Fibroblast of lung (primary cell): ENCODE measurements at regions not wholly inside any gene's neighbourhood (a gene's known extent, or its start where the extent isn't known, plus 50 kb on each side); places are given as distances from the start of the nearest gene placed in this dataset.

ENCODE experiments used
- DNase-seq, 2 donors: peaks; one replicate each; pipeline versions ENCODE4 v3.0.0 to v3.0.0-alpha.2; 2010; ENCODE audit warnings: low read depth in 2 of 2
- H2AFZ ChIP-seq: 2 replicates; pipeline ENCODE4 v1.5.1; 2012; ENCODE audit warnings: low read length, control low read depth, inconsistent platforms
- H3K27ac ChIP-seq: 2 replicates; pipeline ENCODE4 v1.5.1; 2011; ENCODE audit warnings: low read length, control low read depth; ENCODE audit not compliant: insufficient read depth
- H3K27me3 ChIP-seq: 2 replicates; pipeline ENCODE4 v1.5.1; 2011; ENCODE audit warnings: mild to moderate bottlenecking, low read length; ENCODE audit not compliant: control insufficient read depth, insufficient read depth
- H3K36me3 ChIP-seq: 2 replicates; pipeline ENCODE4 v1.5.1; 2011; ENCODE audit warnings: low read length; ENCODE audit not compliant: control insufficient read depth, insufficient read depth
- H3K4me1 ChIP-seq: 2 replicates; pipeline ENCODE4 v1.5.1; 2011; ENCODE audit warnings: low read length; ENCODE audit not compliant: control insufficient read depth, insufficient read depth; ENCODE audit errors: extremely low read depth
- H3K4me2 ChIP-seq: 2 replicates; pipeline ENCODE4 v1.5.1; 2011; ENCODE audit warnings: low read length, control low read depth; ENCODE audit not compliant: insufficient read depth; ENCODE audit errors: extremely low read depth
- H3K4me3 ChIP-seq, 4 experiments: fragments of 200-600 bp in 1 of 4; sonication (generic) in 1 of 4; replicated peaks in 1 of 4; 2 replicates each; pipeline ENCODE4 v1.5.1; 2011 to 2016; ENCODE audit warnings: low read length in 4 of 4, low read depth in 3 of 4, mild to moderate bottlenecking in 3 of 4, control low read depth in 2 of 4, inconsistent platforms in 1 of 4, mixed read lengths in 1 of 4; ENCODE audit not compliant: insufficient read depth in 1 of 4; ENCODE audit errors: control extremely low read depth in 1 of 4
- H3K79me2 ChIP-seq: 2 replicates; pipeline ENCODE4 v1.5.1; 2012; ENCODE audit warnings: mild to moderate bottlenecking, low read length, inconsistent platforms; ENCODE audit not compliant: control insufficient read depth, insufficient read depth
- H3K9ac ChIP-seq: 2 replicates; pipeline ENCODE4 v1.5.1; 2011; ENCODE audit warnings: mild to moderate bottlenecking, low read length, control low read depth; ENCODE audit not compliant: insufficient read depth
- H3K9me3 ChIP-seq: 2 replicates; pipeline ENCODE4 v1.5.1; 2012; ENCODE audit warnings: low read depth, low read length; ENCODE audit not compliant: control insufficient read depth, insufficient read depth
- H4K20me1 ChIP-seq: 2 replicates; pipeline ENCODE4 v1.5.1; 2011; ENCODE audit warnings: low read length; ENCODE audit not compliant: control insufficient read depth, insufficient read depth; ENCODE audit errors: extremely low read depth
- EZH2 ChIP-seq: IDR thresholded peaks from 2 replicates; pipeline ENCODE4 v1.5.1; 2012; ENCODE audit warnings: low read length, control low read depth, mild to moderate bottlenecking; ENCODE audit errors: missing control alignments
- TF ChIP-seq, protein P1 (sequence below), 2 donors: IDR thresholded peaks in 1 of 2; conservative IDR thresholded peaks in 1 of 2; 1 replicate in 1 of 2; 2 replicates in 1 of 2; pipeline ENCODE4 v1.5.1; 2011 to 2012; ENCODE audit warnings: low read length in 2 of 2, control low read depth in 1 of 2, inconsistent platforms in 1 of 2, low read depth in 1 of 2, mild to moderate bottlenecking in 1 of 2

DNA sequence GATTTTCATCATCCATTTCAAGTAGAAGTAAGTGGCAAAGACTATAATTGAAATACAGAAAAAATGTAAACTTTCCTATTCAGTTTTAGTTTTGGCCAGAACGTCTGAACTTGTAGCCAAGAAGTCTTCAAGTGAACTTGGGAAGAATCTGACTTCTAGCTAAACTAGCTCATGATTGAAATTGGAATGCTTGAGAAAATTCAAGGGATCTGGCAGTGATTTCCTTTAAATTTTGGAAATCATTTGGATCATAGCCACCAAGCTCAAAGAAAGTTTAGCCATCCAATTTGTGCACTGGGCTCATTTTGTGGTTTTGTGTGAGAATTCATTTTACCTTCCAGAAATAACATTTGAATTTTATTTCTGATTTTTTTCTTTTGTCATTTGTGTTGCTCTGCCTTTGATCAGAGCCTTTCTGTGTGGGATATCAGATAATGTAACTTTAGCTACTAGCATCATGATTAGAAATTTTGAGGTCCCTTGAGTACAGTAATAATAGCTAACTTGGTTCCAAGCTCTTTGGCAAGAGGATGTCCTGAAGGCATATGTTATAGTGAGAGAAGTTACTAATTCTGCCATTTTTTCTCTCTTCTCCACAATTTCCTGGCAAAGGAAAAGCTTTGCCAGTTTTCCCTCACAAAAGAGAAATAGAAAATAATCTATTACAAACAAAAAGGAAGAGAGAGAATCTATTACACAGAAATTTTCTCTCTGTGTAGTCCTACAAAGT lies 2123.7 kb upstream of the RAG2 start:
- H3K4me2 ChIP-seq = no peak overlapping the region
- no peaks in the 10 kb centered on the region for H3K36me3 ChIP-seq
- no peaks in the 10 kb centered on the region for H4K20me1 ChIP-seq
- no peak overlapping the region for H3K4me3 ChIP-seq
- no peaks in the 10 kb centered on the region for H3K79me2 ChIP-seq
- H3K27me3 ChIP-seq = no peaks in the 10 kb centered on the region
- H3K27ac ChIP-seq = no peak overlapping the region
- H3K4me1 ChIP-seq = no peaks in the 10 kb centered on the region
- peak in 1 of 2 donors; percentile 38 for DNase-seq
- H3K9ac ChIP-seq = no peak overlapping the region
- no peaks in the 10 kb centered on the region for H3K9me3 ChIP-seq
- TF ChIP-seq, protein P1, sequence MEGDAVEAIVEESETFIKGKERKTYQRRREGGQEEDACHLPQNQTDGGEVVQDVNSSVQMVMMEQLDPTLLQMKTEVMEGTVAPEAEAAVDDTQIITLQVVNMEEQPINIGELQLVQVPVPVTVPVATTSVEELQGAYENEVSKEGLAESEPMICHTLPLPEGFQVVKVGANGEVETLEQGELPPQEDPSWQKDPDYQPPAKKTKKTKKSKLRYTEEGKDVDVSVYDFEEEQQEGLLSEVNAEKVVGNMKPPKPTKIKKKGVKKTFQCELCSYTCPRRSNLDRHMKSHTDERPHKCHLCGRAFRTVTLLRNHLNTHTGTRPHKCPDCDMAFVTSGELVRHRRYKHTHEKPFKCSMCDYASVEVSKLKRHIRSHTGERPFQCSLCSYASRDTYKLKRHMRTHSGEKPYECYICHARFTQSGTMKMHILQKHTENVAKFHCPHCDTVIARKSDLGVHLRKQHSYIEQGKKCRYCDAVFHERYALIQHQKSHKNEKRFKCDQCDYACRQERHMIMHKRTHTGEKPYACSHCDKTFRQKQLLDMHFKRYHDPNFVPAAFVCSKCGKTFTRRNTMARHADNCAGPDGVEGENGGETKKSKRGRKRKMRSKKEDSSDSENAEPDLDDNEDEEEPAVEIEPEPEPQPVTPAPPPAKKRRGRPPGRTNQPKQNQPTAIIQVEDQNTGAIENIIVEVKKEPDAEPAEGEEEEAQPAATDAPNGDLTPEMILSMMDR (conservative IDR thresholded peaks at IDR 0.05 in 1 of 2, IDR thresholded peaks at IDR 0.05 in 1 of 2; ENCODE audit: low read depth in 1 of 2, low read length in 2 of 2) = no peak
- TF ChIP-seq EZH2 = no peak
- no peak overlapping the region for H2AFZ ChIP-seq

DNA sequence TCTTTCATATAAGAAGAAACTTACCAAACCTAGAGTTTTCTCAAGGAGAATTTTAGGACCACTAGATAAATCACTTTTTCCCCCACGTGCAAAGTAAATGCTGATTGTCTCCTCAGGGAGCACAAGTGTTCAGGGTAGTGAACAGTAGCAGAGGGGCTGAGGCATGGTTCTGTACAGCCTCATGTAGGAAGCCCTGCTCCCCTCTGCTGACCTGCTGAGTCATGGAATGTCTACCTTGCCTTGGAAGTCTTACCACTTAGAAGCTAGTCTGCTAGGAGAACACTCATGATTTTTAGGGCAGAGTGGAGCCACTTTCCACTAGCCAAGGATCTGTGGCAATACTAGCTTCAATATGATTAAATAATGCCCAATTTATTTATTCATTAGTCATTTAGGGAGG lies 2120.6 kb upstream of the RAG2 start:
- H3K4me1 ChIP-seq = no peaks in the 10 kb centered on the region
- no peaks in the 10 kb centered on the region for H3K79me2 ChIP-seq
- H3K27ac ChIP-seq = no peak overlapping the region
- no peak overlapping the region for H3K4me2 ChIP-seq
- H3K36me3 ChIP-seq = no peaks in the 10 kb centered on the region
- H4K20me1 ChIP-seq = no peaks in the 10 kb centered on the region
- H2AFZ ChIP-seq = no peak overlapping the region
- H3K27me3 ChIP-seq = no peaks in the 10 kb centered on the region
- DNase-seq = peak in 1 of 2 donors; percentile 14
- no peaks in the 10 kb centered on the region for H3K9me3 ChIP-seq
- no peak for TF ChIP-seq EZH2
- TF ChIP-seq, protein P1 (conservative IDR thresholded peaks at IDR 0.05 in 1 of 2, IDR thresholded peaks at IDR 0.05 in 1 of 2; ENCODE audit: low read depth in 1 of 2, low read length in 2 of 2) = no peak
- H3K4me3 ChIP-seq = no peak overlapping the region
- no peak overlapping the region for H3K9ac ChIP-seq

DNA sequence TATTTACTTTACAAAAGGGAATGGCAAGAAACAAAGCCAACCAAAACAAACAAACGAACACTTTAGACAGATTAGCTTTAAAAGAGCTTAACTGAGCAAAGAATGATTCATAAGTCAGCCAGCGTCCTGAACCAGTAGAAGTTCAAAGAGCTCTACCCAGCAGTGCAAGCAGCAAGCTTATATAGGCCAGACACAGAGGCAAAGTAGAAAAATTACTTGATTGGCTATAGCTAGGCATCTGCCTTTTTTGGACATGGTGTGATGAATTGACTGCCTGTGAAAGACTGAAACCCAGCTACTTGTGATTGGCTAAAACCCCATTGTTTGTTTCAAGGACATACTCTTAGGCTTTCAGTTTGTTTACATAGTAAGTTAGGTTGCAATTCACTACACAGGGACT lies 2120.0 kb upstream of the RAG2 start:
- Histone ChIP-seq H3K4me1 (no peaks in the 10 kb centered on the region), H3K27me3 (no peaks in the 10 kb centered on the region), H3K27ac (no peak overlapping the region), H3K79me2 (no peaks in the 10 kb centered on the region), H3K9ac (no peak overlapping the region), H3K36me3 (no peaks in the 10 kb centered on the region), H2AFZ (no peak overlapping the region), H3K4me3 (no peak overlapping the region), H3K4me2 (no peak overlapping the region), H4K20me1 (no peaks in the 10 kb centered on the region), H3K9me3 (no peaks in the 10 kb centered on the region)
- DNase-seq = peak; percentile 12 to 51
- TF ChIP-seq, protein P1 (conservative IDR thresholded peaks at IDR 0.05 in 1 of 2, IDR thresholded peaks at IDR 0.05 in 1 of 2; ENCODE audit: low read depth in 1 of 2, low read length in 2 of 2) = no peak
- no peak for TF ChIP-seq EZH2
